Kidney epithelial cell (primary cell): ENCODE measurements at regions not wholly inside any gene's neighbourhood (a gene's known extent, or its start where the extent isn't known, plus 50 kb on each side); places are given as distances from the start of the nearest gene placed in this dataset.

ENCODE experiments used
- DNase-seq: peaks from one replicate; pipeline ENCODE4 v3.0.0-alpha.2; 2010; ENCODE audit warnings: low read depth
- H3K27me3 ChIP-seq: 2 replicates; pipeline ENCODE4 v1.6.0; 2011; ENCODE audit warnings: low read length; ENCODE audit not compliant: control insufficient read depth, insufficient read depth
- H3K36me3 ChIP-seq: 2 replicates; pipeline ENCODE4 v1.5.1; 2011; ENCODE audit warnings: low read length; ENCODE audit not compliant: control insufficient read depth, insufficient read depth
- H3K4me3 ChIP-seq: 2 replicates; pipeline ENCODE4 v1.5.1; 2011; ENCODE audit warnings: low read depth, mild to moderate bottlenecking, control low read depth, low read length
- TF ChIP-seq, protein P1 (sequence below): IDR thresholded peaks from 2 replicates; pipeline ENCODE4 v1.5.1; 2011; ENCODE audit warnings: mild to moderate bottlenecking, moderate library complexity, low read length, control low read depth, inconsistent platforms; ENCODE audit not compliant: insufficient read depth, poor library complexity, severe bottlenecking

DNA sequence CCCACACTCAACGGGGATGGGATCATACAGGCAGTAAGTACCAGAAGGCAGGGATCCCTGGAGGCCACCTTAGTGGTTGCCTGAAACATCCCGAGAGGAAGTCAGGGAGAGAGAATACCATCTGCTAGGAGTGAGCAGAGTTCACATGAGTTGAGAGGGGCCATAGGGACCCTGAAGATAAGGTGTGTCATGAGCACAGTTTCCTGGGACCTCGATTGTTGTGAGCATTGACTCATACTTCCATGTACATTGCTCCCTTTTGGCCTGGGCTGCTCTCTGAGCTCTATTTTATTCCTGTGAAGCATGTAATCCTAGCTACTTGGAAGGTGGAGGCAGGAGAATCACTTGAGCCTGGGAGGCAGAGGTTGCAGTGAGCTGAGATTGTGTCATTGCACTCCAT is 120.5 kb downstream of the TBC1D30 start:
- TF ChIP-seq, protein P1, sequence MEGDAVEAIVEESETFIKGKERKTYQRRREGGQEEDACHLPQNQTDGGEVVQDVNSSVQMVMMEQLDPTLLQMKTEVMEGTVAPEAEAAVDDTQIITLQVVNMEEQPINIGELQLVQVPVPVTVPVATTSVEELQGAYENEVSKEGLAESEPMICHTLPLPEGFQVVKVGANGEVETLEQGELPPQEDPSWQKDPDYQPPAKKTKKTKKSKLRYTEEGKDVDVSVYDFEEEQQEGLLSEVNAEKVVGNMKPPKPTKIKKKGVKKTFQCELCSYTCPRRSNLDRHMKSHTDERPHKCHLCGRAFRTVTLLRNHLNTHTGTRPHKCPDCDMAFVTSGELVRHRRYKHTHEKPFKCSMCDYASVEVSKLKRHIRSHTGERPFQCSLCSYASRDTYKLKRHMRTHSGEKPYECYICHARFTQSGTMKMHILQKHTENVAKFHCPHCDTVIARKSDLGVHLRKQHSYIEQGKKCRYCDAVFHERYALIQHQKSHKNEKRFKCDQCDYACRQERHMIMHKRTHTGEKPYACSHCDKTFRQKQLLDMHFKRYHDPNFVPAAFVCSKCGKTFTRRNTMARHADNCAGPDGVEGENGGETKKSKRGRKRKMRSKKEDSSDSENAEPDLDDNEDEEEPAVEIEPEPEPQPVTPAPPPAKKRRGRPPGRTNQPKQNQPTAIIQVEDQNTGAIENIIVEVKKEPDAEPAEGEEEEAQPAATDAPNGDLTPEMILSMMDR, result no peak
- DNase-seq, result no peak
- Histone ChIP-seq H3K27me3 (no peaks in the 10 kb centered on the region), H3K36me3 (no peaks in the 10 kb centered on the region), H3K4me3 (no peak overlapping the region)

DNA sequence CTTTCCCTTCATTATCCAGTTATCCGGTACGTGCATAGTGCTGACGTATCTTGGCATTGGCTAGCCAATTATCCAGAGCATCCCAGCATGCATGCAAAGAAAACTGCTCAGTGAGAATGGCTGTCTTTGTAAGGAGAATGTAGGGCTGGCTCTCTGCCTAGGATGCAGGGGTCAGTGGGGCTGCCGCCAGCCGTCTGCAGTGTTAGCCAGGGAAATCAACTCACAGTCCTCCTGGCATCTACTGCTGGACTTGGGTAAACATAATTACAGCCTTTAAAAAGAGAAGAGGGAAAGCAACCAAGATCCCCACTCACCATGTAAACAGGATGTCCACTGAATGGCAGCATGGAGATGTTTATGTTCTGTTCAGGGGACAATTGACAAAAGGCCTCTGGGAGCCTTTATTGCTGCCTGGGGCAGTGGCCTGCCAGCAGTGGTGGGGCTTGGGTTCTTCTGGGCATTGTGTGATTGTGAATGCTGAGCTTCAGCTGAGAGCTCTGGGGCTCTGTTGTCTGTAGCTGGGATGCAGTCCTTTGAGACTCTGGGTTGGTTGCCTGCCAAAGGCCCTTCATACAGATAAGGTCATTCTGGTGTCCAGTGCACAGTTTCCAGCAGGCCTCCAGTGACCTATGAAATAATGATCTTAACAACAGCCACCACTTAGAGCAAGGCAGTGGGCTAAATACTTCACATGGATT is 121.8 kb downstream of the TBC1D30 start:
- Histone ChIP-seq H3K36me3 (no peaks in the 10 kb centered on the region), H3K4me3 (no peak overlapping the region), H3K27me3 (no peaks in the 10 kb centered on the region)
- DNase-seq, result no peak
- TF ChIP-seq, protein P1, result no peak

DNA sequence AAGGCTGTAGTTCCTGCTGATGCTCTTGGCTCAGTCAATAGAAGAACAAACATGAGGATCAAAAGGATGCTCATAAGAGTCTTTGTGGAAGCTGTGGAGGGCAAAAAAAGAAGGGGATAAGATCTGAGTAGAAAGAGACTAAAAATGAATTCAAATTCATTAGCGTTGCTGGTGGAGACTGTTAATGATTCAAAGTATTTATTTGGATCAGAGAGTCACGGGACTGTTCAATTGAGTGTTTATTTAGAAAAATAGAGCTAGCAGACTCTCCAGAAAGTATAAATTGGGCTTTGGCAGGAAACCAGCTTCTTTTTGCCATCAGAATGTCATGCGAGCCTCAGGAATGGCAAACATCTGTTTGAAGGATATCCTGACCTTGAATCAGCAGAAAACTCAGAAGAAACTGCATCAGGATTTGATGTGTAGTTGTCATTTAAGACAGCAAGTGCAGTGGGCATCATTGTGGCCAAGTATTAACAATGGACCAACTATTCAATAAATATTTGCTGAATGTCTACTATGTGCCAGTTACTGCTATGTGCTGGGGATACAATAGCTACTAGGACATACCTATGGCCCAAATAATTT is 126.4 kb downstream of the TBC1D30 start:
- DNase-seq, result no peak

DNA sequence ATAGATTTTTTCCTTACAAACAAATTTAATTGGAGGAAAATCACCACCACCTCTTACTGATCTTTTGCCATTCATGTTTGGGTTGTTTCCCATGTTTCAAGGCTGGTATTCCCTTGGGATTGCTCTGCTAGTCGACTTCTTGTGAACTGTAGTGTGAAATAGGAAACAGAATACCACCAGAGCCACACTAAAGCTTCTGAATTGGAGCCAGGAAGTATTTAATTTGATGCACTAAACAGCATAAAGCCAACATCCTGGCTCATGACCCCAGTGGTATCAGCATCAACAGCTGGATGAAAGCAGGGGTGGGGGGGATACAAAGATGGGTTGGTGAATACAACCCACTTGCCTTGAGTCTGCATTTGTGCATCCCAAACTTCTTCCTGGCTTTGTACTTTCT is 127.5 kb downstream of the TBC1D30 start:
- TF ChIP-seq, protein P1, result no peak
- Histone ChIP-seq H3K4me3 (no peak overlapping the region), H3K36me3 (no peaks in the 10 kb centered on the region), H3K27me3 (peaks cover 2% of the 10 kb centered on the region)
- no peak for DNase-seq

More for the DNA sequence above, 126.4 kb downstream of the TBC1D30 start:
- TF ChIP-seq, protein P1, result no peak
- H3K27me3 ChIP-seq, result peaks cover 2% of the 10 kb centered on the region
- no peaks in the 10 kb centered on the region for H3K36me3 ChIP-seq
- H3K4me3 ChIP-seq, result no peak overlapping the region

DNA sequence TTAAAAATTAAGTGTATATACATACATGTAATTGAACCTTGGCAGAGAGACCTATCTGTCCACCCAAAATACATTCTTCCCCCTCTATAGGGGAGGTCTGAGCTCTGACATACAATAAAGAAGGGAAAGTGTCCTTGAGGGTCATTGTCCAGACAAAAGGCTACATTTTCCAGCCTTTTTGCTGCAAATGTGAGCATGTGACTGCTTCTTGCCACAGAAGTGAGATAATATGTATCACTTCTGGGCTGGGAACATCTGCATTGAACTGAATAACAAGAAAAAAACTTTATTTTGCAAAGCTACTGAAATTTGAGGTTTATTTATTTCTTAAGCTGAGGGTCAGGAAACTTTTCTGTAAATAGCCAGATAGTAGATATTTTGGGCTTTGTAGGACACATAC is 131.3 kb downstream of the TBC1D30 start:
- TF ChIP-seq, protein P1, result no peak
- H3K36me3 ChIP-seq, result no peaks in the 10 kb centered on the region
- DNase-seq, result no peak
- no peak overlapping the region for H3K4me3 ChIP-seq
- H3K27me3 ChIP-seq, result peaks cover 4% of the 10 kb centered on the region

DNA sequence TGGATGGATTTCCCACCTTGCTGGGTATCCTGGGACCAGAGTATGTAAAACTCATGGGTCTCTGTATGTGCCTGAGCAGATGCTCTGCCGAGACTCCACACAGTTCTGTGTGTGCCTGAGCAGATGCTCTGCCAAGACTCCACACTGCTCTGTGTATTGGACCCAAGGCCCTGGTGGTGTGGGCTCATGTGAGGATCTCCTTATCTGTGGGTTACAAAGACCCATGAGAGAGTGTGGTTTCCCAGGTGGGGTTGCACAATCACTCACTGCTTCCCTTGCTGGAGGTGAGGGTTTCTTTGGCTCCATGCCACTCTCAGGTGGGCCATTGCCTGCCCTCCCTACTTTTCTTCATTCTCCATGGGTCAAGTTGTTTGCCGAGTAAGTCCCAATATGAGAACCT is 141.5 kb downstream of the TBC1D30 start:
- Histone ChIP-seq H3K36me3 (no peaks in the 10 kb centered on the region), H3K27me3 (no peaks in the 10 kb centered on the region), H3K4me3 (no peak overlapping the region)
- DNase-seq, result no peak
- TF ChIP-seq, protein P1, result no peak
